ENCODE measurements at regions not wholly inside any gene's neighbourhood (a gene's known extent, or its start where the extent isn't known, plus 50 kb on each side); places are given as distances from the start of the nearest gene placed in this dataset.

DNA sequence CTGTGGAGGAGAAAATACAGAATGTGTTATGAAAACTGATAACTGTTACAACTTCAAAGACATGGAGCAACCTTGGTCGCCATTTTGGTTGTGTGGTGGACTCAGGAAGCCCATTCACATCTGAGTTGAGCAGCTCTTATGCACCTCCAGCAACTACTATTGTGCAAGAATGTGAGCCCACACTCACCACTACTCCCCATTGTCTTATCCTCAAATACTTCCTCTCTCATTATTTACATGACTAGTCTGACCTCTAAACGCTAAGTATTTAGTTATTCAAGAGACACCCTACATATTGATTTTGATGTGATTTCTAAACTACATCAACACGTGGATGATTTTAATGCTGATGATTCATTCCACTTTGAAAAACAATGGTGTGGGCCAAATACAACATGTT, 516.6 kb upstream of the CLINT1 start:
- H3K9ac ChIP-seq (ENCODE audit: low read depth in 2 of 2, low read length in 2 of 2), result no peak overlapping the region
- DNase-seq, result no peak

DNA sequence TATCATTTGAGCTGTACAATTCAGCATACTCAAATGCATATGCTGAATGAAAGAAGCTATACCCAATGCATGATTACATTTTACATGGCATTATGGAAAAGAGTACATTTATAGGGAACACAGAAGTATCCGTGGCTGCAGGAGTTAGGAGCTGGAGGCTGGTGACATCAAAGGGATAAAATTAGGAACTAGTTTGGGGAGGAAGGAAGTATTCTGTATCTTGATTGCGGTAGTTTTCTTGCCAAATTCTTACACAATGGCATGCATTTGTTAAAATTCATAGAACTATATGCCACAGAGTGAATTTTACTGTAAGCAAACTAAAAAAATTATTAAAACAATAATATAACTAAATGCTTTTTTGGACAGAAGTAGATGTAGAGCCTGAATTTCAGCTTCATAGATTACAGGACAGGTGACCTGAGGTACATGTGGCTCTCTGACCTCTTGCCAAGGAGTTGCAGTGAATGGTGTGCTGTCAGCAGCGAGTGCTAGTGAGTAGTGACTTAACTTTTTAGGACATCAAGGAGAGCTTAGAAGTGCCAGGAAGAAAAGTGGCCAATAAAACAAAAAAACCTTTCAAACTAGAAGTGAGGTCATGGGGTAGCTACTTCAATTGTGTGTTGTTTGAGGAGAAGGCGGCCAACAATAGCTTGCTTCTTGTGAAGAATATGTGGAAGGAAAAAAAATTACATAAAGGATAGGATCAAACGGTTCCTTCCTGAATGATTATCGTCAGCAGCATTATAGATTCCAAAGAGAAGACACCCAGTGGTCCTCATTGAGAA, 514.9 kb upstream of the CLINT1 start:
- H3K36me3 ChIP-seq, result no peaks in the 10 kb centered on the region
- H3K9ac ChIP-seq (ENCODE audit: low read depth in 2 of 2, low read length in 2 of 2), result no peak overlapping the region
- H3K4me1 ChIP-seq, result no peaks in the 10 kb centered on the region
- DNase-seq, result no peak
- H3K27ac ChIP-seq, result no peak overlapping the region
- TF ChIP-seq, protein P1, sequence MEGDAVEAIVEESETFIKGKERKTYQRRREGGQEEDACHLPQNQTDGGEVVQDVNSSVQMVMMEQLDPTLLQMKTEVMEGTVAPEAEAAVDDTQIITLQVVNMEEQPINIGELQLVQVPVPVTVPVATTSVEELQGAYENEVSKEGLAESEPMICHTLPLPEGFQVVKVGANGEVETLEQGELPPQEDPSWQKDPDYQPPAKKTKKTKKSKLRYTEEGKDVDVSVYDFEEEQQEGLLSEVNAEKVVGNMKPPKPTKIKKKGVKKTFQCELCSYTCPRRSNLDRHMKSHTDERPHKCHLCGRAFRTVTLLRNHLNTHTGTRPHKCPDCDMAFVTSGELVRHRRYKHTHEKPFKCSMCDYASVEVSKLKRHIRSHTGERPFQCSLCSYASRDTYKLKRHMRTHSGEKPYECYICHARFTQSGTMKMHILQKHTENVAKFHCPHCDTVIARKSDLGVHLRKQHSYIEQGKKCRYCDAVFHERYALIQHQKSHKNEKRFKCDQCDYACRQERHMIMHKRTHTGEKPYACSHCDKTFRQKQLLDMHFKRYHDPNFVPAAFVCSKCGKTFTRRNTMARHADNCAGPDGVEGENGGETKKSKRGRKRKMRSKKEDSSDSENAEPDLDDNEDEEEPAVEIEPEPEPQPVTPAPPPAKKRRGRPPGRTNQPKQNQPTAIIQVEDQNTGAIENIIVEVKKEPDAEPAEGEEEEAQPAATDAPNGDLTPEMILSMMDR (IDR thresholded peaks at IDR 0.05), result no peak
- no peak overlapping the region for H3K4me3 ChIP-seq
- no peaks in the 10 kb centered on the region for H3K27me3 ChIP-seq
- H3K9me3 ChIP-seq, result no peaks in the 10 kb centered on the region
- intact Hi-C loops (cut with DNase I), result no loop called here

More for the DNA sequence above, 516.6 kb upstream of the CLINT1 start:
- no peaks in the 10 kb centered on the region for H3K36me3 ChIP-seq
- H3K27ac ChIP-seq, result no peak overlapping the region
- TF ChIP-seq, protein P1 (IDR thresholded peaks at IDR 0.05), result no peak
- intact Hi-C loops (cut with DNase I), result no loop called here
- no peaks in the 10 kb centered on the region for H3K9me3 ChIP-seq
- no peaks in the 10 kb centered on the region for H3K27me3 ChIP-seq
- no peaks in the 10 kb centered on the region for H3K4me1 ChIP-seq
- no peak overlapping the region for H3K4me3 ChIP-seq

DNA sequence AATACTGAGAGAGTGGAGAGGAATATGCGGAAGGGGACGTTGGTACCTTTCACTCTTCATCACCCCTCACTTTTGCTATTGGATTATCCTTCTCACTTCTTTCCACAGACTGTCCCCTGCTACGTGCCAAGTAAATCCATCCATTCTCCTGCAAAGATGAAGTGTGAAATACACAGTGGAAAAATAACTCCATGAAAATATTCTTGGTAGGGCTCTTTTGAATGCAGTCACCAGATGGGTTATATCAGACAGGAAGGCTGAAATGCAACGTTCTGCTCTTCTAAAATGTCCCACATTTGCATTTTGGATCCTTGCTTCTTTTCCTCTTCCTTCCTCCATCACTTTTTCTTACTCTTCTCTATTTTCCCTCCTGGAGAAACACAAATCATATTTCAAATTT, 510.3 kb upstream of the CLINT1 start:
- Histone ChIP-seq H3K27me3 (no peaks in the 10 kb centered on the region), H3K4me1 (no peaks in the 10 kb centered on the region), H3K9me3 (no peaks in the 10 kb centered on the region), H3K27ac (no peak overlapping the region), H3K36me3 (no peaks in the 10 kb centered on the region), H3K9ac (ENCODE audit: low read depth in 2 of 2, low read length in 2 of 2) (no peak overlapping the region), H3K4me3 (no peak overlapping the region)
- intact Hi-C loops (cut with DNase I), result no loop called here
- DNase-seq, result no peak
- TF ChIP-seq, protein P1 (IDR thresholded peaks at IDR 0.05), result no peak

DNA sequence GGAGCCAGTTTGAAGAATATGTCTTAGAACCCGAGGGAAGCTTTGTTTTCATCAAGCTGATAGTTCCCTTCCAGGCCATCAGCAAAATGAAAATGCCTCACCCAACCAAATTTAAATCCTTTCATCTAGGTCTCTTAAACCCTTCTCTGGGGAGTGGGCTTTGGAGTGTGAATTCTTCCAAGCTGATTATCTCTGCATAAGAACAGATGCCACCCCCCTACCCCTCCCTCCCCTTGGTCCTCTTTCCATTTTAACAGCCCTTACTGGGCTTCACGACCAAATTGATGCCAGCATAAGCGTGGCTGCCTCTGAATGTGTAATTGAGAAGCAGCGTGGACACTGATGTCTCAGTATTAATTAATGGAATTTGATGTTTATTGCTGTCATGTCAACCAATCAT, 509.7 kb upstream of the CLINT1 start:
- Histone ChIP-seq H3K27ac (no peak overlapping the region), H3K27me3 (no peaks in the 10 kb centered on the region), H3K4me3 (no peak overlapping the region), H3K4me1 (no peaks in the 10 kb centered on the region), H3K36me3 (no peaks in the 10 kb centered on the region), H3K9ac (ENCODE audit: low read depth in 2 of 2, low read length in 2 of 2) (no peak overlapping the region), H3K9me3 (no peaks in the 10 kb centered on the region)
- no peak for DNase-seq
- intact Hi-C loops (cut with DNase I), result no loop called here
- TF ChIP-seq, protein P1 (IDR thresholded peaks at IDR 0.05), result no peak

DNA sequence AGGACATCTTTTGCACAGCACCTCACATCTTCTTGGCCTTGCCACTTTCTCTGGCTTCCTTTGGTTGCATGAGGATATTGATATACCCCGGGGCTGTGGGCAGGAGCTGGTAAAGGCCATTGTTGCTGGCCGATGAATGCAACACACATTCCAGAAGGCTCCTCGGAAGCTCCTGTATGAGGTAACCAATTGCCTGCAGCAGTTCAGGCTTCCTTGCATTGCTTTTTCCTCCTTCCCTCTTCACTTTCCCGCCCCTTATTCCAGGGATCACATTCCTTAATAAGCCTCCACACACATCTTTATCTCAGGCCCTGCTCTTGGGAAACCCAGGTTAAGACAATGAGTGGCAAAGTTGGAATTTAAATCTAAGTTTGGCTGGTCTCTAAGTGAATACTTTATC, 505.4 kb upstream of the CLINT1 start:
- Histone ChIP-seq H3K9me3 (no peaks in the 10 kb centered on the region), H3K36me3 (no peaks in the 10 kb centered on the region), H3K9ac (ENCODE audit: low read depth in 2 of 2, low read length in 2 of 2) (no peak overlapping the region), H3K27me3 (no peaks in the 10 kb centered on the region), H3K27ac (no peak overlapping the region), H3K4me1 (no peaks in the 10 kb centered on the region), H3K4me3 (no peak overlapping the region)
- TF ChIP-seq, protein P1 (IDR thresholded peaks at IDR 0.05), result no peak
- DNase-seq, result no peak
- intact Hi-C loops (cut with DNase I), result no loop called here

All from colonic mucosa (tissue), 4 donors.